Heart right ventricle (tissue), 16 donors: ENCODE measurements at regions not wholly inside any gene's neighbourhood (a gene's known extent, or its start where the extent isn't known, plus 50 kb on each side); places are given as distances from the start of the nearest gene placed in this dataset.

ENCODE experiments used
- ATAC-seq, 8 donors: fragments of 200-7000 bp; cut with Tn5 transposase; one replicate each; pipeline ENCODE4 v1.9.1; 2020; ENCODE audit warnings: mild to moderate bottlenecking in 8 of 8, moderate library complexity in 8 of 8, moderate number of reproducible peaks in 1 of 8
- DNase-seq, 2 donors: peaks; one replicate each; pipeline ENCODE4 v3.0.0-alpha.2; 2020
- H3K27ac ChIP-seq, 10 donors: fragments of 200-600 bp; sonication (generic) in 2 of 10; one replicate each; pipeline versions ENCODE4 v1.5.0 to v1.8.0; 2020 to 2022; ENCODE audit warnings: mild to moderate bottlenecking in 3 of 10
- H3K27me3 ChIP-seq, 7 donors: fragments of 200-600 bp; one replicate each; pipeline ENCODE4 v1.8.0; 2021 to 2022; ENCODE audit warnings: mild to moderate bottlenecking in 2 of 7
- H3K36me3 ChIP-seq, 9 donors: fragments of 200-600 bp; sonication (generic) in 1 of 9; one replicate each; pipeline versions ENCODE4 v1.5.0 to v1.8.0; 2020 to 2022; ENCODE audit warnings: mild to moderate bottlenecking in 2 of 9
- H3K4me1 ChIP-seq, 9 donors: fragments of 200-600 bp; sonication (generic) in 1 of 9; one replicate each; pipeline versions ENCODE4 v1.5.0 to v1.8.0; 2020 to 2022; ENCODE audit warnings: mild to moderate bottlenecking in 4 of 9
- H3K4me3 ChIP-seq, 10 donors: fragments of 200-600 bp; sonication (generic) in 2 of 10; one replicate each; pipeline versions ENCODE4 v1.5.0 to v1.8.0; 2020 to 2022; ENCODE audit warnings: mild to moderate bottlenecking in 7 of 10, moderate library complexity in 2 of 10
- H3K9me3 ChIP-seq, 11 donors: fragments of 200-600 bp in 10 of 11; sonication (generic) in 2 of 11; one replicate each; pipeline versions ENCODE4 v1.5.0 to v1.8.0; 2013 to 2022; ENCODE audit warnings: mild to moderate bottlenecking in 2 of 11, control low read depth in 1 of 11, moderate library complexity in 1 of 11
- CTCF ChIP-seq, 9 donors: fragments of 200-600 bp; sonication (generic) in 2 of 9; IDR thresholded peaks; one replicate each; pipeline versions ENCODE4 v1.5.0 to v1.8.0; 2021 to 2022; ENCODE audit warnings: antibody characterized with exemption in 9 of 9, mild to moderate bottlenecking in 5 of 9, moderate library complexity in 1 of 9
- WGBS, 2 donors: extraction: QIAGEN DNeasy Blood & Tissue Kit; methylation state at CpG; one replicate each; pipeline ENCODE4 v1.1.7; 2013; ENCODE audit warnings: inconsistent platforms in 1 of 2; 5-methylcytosine and 5-hydroxymethylcytosine counted together
- intact Hi-C, 10 donors: fragments of 100-400 bp; cut with DNase I; formaldehyde crosslinking; loops; one replicate each; pipeline versions ENCODE4 v1.11.1 to v1.14.2; 2022
- donor health status: Arrhythmogenic right ventricular cardiomyopathy.
- donor health status: ischemic (EF 13 %, LVEDD 7.1; RV severe dilation, severe dysfunction).
- donor health status: healthy with polysubstance abuse.
- donor health status: DM: no; HTN: yes; CAD: no.
- donor health status: DM: no; HTN: no; CAD: no.
- donor health status: ischemic (EF 25% LVEDD 6.9; RV normal size, moderate dysfunction).
- donor health status: ischemic (EF 25% LVEDD 5.7; RV mildly dilated, moderate dysfunction).
- donor health status: healthy.
- donor health status: DM: yes; HTN: yes; CAD: no.
- donor health status: Ischemic cardiomyopathy.
- donor health status: ischemic (EF 35%, LVEDD 5.7; RV mildly dilated, moderate dysfunction).
- donor health status: nonischemic (EF 11% LVEDD 7.7; RV severe dilation, severe dysfunction).
- donor health status: DM: yes; HTN: yes; CAD: no.
- donor health status: PGD.
- donor health status: ischemic (EF 29% LVEDD 5.4; RV normal size, mild dysfunction).
- donor health status: nonischemic (EF 23%, LVEDD 6.1; RV moderate dilation, normal function).

- intact Hi-C loops = loop anchor here in 1 of 10 donors (10.0 kb wide), 1 partner anchor 938 kb away; no protein-coding TSS in a partner anchor
- no peak overlapping the region for H3K27ac ChIP-seq
- no peaks in the 10 kb centered on the region for H3K4me1 ChIP-seq
- no peaks in the 10 kb centered on the region for H3K36me3 ChIP-seq
- no peaks in the 10 kb centered on the region for H3K9me3 ChIP-seq
- TF ChIP-seq CTCF (IDR thresholded peaks at IDR 0.05) = no peak
- DNase-seq (no peak), ATAC-seq (no peak)
- peaks cover 0 to 19% (median 12%) of the 10 kb centered on the region in 7 donors for H3K27me3 ChIP-seq
- WGBS, 2 donors = 33 to 39% methylated on average over 1 of the region's 1 CpG
- no peak overlapping the region for H3K4me3 ChIP-seq
Measured at GRCh38 chr9:117636681-117637080, 67.5 kb upstream of the TLR4 start.

- H3K36me3 ChIP-seq = no peaks in the 10 kb centered on the region
- peaks cover 0 to 7% (median 0%) of the 10 kb centered on the region in 7 donors for H3K27me3 ChIP-seq
- H3K9me3 ChIP-seq = peaks cover 0 to 33% (median 10%) of the 10 kb centered on the region in 11 donors
- TF ChIP-seq CTCF (IDR thresholded peaks at IDR 0.05) = no peak
- WGBS, 2 donors = 72 to 81% methylated on average over 1 of the region's 1 CpG
- H3K4me1 ChIP-seq = no peaks in the 10 kb centered on the region
- intact Hi-C loops = no loop called here
- ATAC-seq = no peak
- H3K27ac ChIP-seq = no peak overlapping the region
- H3K4me3 ChIP-seq = no peak overlapping the region
- no peak for DNase-seq
Measured at GRCh38 chr9:117625154-117625553, 79.0 kb upstream of the TLR4 start.

- WGBS, 2 donors = 58 to 61% methylated on average over 3 of the region's 3 CpGs
- Histone ChIP-seq H3K27ac (no peak overlapping the region), H3K4me1 (no peaks in the 10 kb centered on the region), H3K4me3 (no peak overlapping the region), H3K9me3 (peaks cover 0 to 33% (median 10%) of the 10 kb centered on the region in 11 donors), H3K27me3 (peaks cover 0 to 2% (median 0%) of the 10 kb centered on the region in 7 donors), H3K36me3 (no peaks in the 10 kb centered on the region)
- no peak for TF ChIP-seq CTCF (IDR thresholded peaks at IDR 0.05)
- DNase-seq (no peak), ATAC-seq (no peak)
- intact Hi-C loops = no loop called here
Measured at GRCh38 chr9:117624106-117624505, 80.1 kb upstream of the TLR4 start.

GRCh38 chr9:117622347-117622746 lies 81.9 kb upstream of the TLR4 start:
- ATAC-seq (no peak), DNase-seq (no peak)
- TF ChIP-seq CTCF (IDR thresholded peaks at IDR 0.05) = no peak
- WGBS, 2 donors = 86 to 92% methylated on average over 3 of the region's 3 CpGs
- Histone ChIP-seq H3K9me3 (peaks cover 0 to 33% (median 10%) of the 10 kb centered on the region in 11 donors), H3K4me1 (no peaks in the 10 kb centered on the region), H3K36me3 (no peaks in the 10 kb centered on the region), H3K4me3 (no peak overlapping the region), H3K27ac (no peak overlapping the region), H3K27me3 (no peaks in the 10 kb centered on the region)
- intact Hi-C loops = no loop called here
